GM23338 (cell line): ENCODE measurements at regions not wholly inside any gene's neighbourhood (a gene's known extent, or its start where the extent isn't known, plus 50 kb on each side); places are given as distances from the start of the nearest gene placed in this dataset.
A peak's percentile ranks its signal among the peaks of the same experiment; 100 is the strongest.

Experiments used
- ATAC-seq: fragments of 200-7000 bp; cut with Tn5 transposase; 3 replicates; pipeline ENCODE4 v1.9.1; 2020
- DNase-seq: peaks from one replicate; pipeline ENCODE4 v3.0.0-alpha.2; 2015; ENCODE audit warnings: low spot score
- H2AFZ ChIP-seq: fragments of 200-600 bp; sonication (generic); 2 replicates; pipeline ENCODE4 v1.8.0; 2016; ENCODE audit warnings: antibody characterized with exemption, mild to moderate bottlenecking, moderate library complexity
- H3F3A ChIP-seq: fragments of 200-600 bp; sonication (generic); replicated peaks from 2 replicates; pipeline ENCODE4 v1.8.0; 2017; ENCODE audit warnings: antibody characterized with exemption, mixed run types, low read depth
- H3K27ac ChIP-seq: fragments of 200-600 bp; sonication (generic); 2 replicates; pipeline ENCODE4 v1.6.1; 2016; ENCODE audit warnings: low read depth
- H3K27me3 ChIP-seq: fragments of 200-600 bp; sonication (generic); 2 replicates; pipeline ENCODE4 v1.8.0; 2016; ENCODE audit warnings: mild to moderate bottlenecking, mixed run types, moderate library complexity; ENCODE audit not compliant: insufficient read depth
- H3K36me3 ChIP-seq: fragments of 200-600 bp; sonication (generic); 2 replicates; pipeline ENCODE4 v1.8.0; 2016; ENCODE audit warnings: mild to moderate bottlenecking; ENCODE audit not compliant: insufficient read depth
- H3K4me1 ChIP-seq: fragments of 200-600 bp; sonication (generic); 2 replicates; pipeline ENCODE4 v1.8.0; 2016; ENCODE audit warnings: mild to moderate bottlenecking, moderate library complexity; ENCODE audit not compliant: insufficient read depth
- H3K4me2 ChIP-seq: fragments of 200-600 bp; sonication (generic); 2 replicates; pipeline ENCODE4 v1.7.1; 2017; ENCODE audit warnings: mixed run types
- H3K4me3 ChIP-seq: fragments of 200-600 bp; sonication (generic); 2 replicates; pipeline ENCODE4 v1.6.1; 2016; ENCODE audit warnings: mixed run types
- H3K79me2 ChIP-seq: fragments of 200-600 bp; sonication (generic); replicated peaks from 2 replicates; pipeline ENCODE4 v1.8.0; 2017; ENCODE audit warnings: mild to moderate bottlenecking; ENCODE audit not compliant: insufficient read depth
- H3K9me2 ChIP-seq: fragments of 200-600 bp; sonication (generic); 2 replicates; pipeline ENCODE4 v1.8.0; 2017; ENCODE audit not compliant: insufficient read depth
- H4K20me1 ChIP-seq: fragments of 200-600 bp; sonication (generic); replicated peaks from 2 replicates; pipeline ENCODE4 v1.8.0; 2017; ENCODE audit warnings: mild to moderate bottlenecking; ENCODE audit not compliant: insufficient read depth
- H3K27ac Mint-ChIP-seq: 2 replicates; pipeline ENCODE4 v1.8.0; 2020; ENCODE audit warnings: inconsistent platforms, mild to moderate bottlenecking, moderate library complexity, mixed read lengths
- H3K27me3 Mint-ChIP-seq: 3 replicates; pipeline ENCODE4 v1.8.0; 2022; ENCODE audit warnings: low read depth, mild to moderate bottlenecking, moderate library complexity, mixed read lengths, inconsistent platforms; ENCODE audit not compliant: insufficient read depth, poor library complexity
- H3K36me3 Mint-ChIP-seq: 3 replicates; pipeline ENCODE4 v1.8.0; 2021; ENCODE audit warnings: low read depth, mild to moderate bottlenecking, inconsistent platforms, moderate library complexity, mixed read lengths
- H3K4me1 Mint-ChIP-seq: 3 replicates; pipeline ENCODE4 v1.8.0; 2020; ENCODE audit warnings: mild to moderate bottlenecking, inconsistent platforms, mixed read lengths
- H3K4me3 Mint-ChIP-seq: 3 replicates; pipeline ENCODE4 v1.8.0; 2021; ENCODE audit warnings: moderate library complexity, mild to moderate bottlenecking, inconsistent platforms, mixed read lengths
- H3K9me3 Mint-ChIP-seq: 3 replicates; pipeline ENCODE4 v1.8.0; 2020; ENCODE audit warnings: moderate library complexity, mild to moderate bottlenecking, inconsistent platforms, mixed read lengths
- CREB1 ChIP-seq: fragments of 250-450 bp; sonication (Bioruptor Pico); IDR thresholded peaks from 2 replicates; pipeline ENCODE4 v1.5.0; 2020; ENCODE audit warnings: low read depth, mild to moderate bottlenecking, moderate library complexity
- CTCF ChIP-seq, 2 experiments: fragments of 200-600 bp in 1 of 2; sonication (generic) in 1 of 2; conservative IDR thresholded peaks; 2 replicates each; pipeline versions ENCODE4 v1.5.1 to v1.6.1; 2016 to 2017; ENCODE audit warnings: antibody characterized with exemption in 2 of 2, low read depth in 2 of 2, mild to moderate bottlenecking in 2 of 2, moderate library complexity in 1 of 2
- ETS1 ChIP-seq: IDR thresholded peaks from 2 replicates; pipeline ENCODE4 v1.6.1; 2016; ENCODE audit warnings: antibody characterized with exemption
- EZH2 ChIP-seq: fragments of 200-600 bp; sonication (generic); IDR thresholded peaks from one replicate; pipeline ENCODE4 v1.8.0; 2017; ENCODE audit warnings: antibody characterized with exemption, mild to moderate bottlenecking, low read depth; ENCODE audit not compliant: unreplicated experiment
- EZH2phosphoT487 ChIP-seq: fragments of 200-600 bp; sonication (generic); IDR thresholded peaks from one replicate; pipeline ENCODE4 v1.8.1; 2018; ENCODE audit warnings: antibody characterized with exemption; ENCODE audit not compliant: unreplicated experiment
- JUNB ChIP-seq: IDR thresholded peaks from one replicate; pipeline ENCODE4 v1.6.1; 2016; ENCODE audit warnings: antibody characterized with exemption; ENCODE audit not compliant: unreplicated experiment
- NANOG ChIP-seq: IDR thresholded peaks from 2 replicates; pipeline ENCODE4 v1.6.1; 2016; ENCODE audit warnings: antibody characterized with exemption, borderline replicate concordance
- POLR2AphosphoS5 ChIP-seq: IDR thresholded peaks from 2 replicates; pipeline ENCODE4 v1.6.1; 2016; ENCODE audit warnings: antibody characterized with exemption, low read depth
- REST ChIP-seq: IDR thresholded peaks from one replicate; pipeline ENCODE4 v1.6.1; 2018; ENCODE audit warnings: antibody characterized with exemption; ENCODE audit not compliant: unreplicated experiment
- STAT1 ChIP-seq: IDR thresholded peaks from one replicate; pipeline ENCODE4 v1.6.1; 2016; ENCODE audit warnings: antibody characterized with exemption; ENCODE audit not compliant: unreplicated experiment
- ZNF114 ChIP-seq: fragments of 250-450 bp; sonication (Bioruptor Pico); IDR thresholded peaks from 2 replicates; pipeline ENCODE4 v1.5.0; 2020; ENCODE audit warnings: mild to moderate bottlenecking, moderate library complexity
- ZNF331 ChIP-seq: fragments of 250-450 bp; sonication (Bioruptor Pico); IDR thresholded peaks from 2 replicates; pipeline ENCODE4 v1.5.0; 2020; ENCODE audit warnings: low read depth, mild to moderate bottlenecking, moderate library complexity
- ZNF462 ChIP-seq: fragments of 250-450 bp; sonication (Bioruptor Pico); IDR thresholded peaks from 2 replicates; pipeline ENCODE4 v1.5.0; 2020; ENCODE audit warnings: mild to moderate bottlenecking, moderate library complexity

DNA sequence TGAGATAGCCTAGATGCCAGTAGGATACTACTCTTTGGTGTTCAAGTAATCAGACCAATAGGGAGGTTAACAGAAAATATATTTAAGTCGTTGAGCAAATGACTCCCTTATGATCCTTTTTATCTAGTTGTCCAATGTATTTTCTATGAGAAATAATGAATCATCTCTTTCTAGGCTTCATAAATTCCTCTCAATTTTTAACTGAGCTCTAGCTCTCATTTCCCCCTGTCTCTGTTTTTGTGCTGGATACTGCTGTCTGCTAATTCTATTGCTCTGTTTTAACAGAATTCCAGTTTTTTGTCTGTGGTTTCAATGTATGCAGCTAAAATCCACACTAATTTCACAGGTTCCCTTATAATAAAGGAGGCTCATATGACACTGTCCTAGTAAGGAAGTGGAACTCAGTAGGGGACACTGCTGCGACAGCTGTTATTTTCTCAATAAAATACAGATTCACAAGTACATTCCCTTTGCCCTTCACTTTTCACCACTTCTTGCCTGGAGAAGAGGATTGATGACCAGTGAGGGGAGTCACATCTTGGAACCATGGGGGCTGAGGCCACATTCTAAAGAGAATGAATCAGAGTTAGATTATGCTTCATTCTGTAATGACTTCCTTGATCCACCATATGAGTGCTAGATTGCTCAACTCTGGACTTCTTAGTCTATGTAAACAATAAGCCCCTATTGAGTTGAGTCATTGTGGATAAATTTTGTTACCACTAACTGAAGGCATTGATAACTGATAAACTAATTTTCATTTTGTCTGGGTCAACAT lies 558.7 kb upstream of the KCNMB2 start:
- Histone ChIP-seq H3F3A (no peaks in the 10 kb centered on the region), H3K9me2 (no peaks in the 10 kb centered on the region), H3K79me2 (no peaks in the 10 kb centered on the region), H3K27me3 (no peaks in the 10 kb centered on the region), H3K4me1 (no peaks in the 10 kb centered on the region), H2AFZ (peak overlapping the region; percentile 32; the same call in 1 of the 2 replicates), H3K4me3 (no peak overlapping the region), H3K4me2 (no peak overlapping the region), H3K36me3 (no peaks in the 10 kb centered on the region), H4K20me1 (no peaks in the 10 kb centered on the region), H3K27ac (no peak overlapping the region)
- Mint-ChIP-seq H3K27me3 (no peaks in the 10 kb centered on the region), H3K9me3 (no peaks in the 10 kb centered on the region), H3K36me3 (no peaks in the 10 kb centered on the region), H3K4me1 (no peaks in the 10 kb centered on the region), H3K4me3 (no peak overlapping the region), H3K27ac (no peak overlapping the region)
- no peak for ATAC-seq
- no peak for TF ChIP-seq POLR2AphosphoS5
- TF ChIP-seq JUNB = no peak
- TF ChIP-seq STAT1 = no peak
- TF ChIP-seq ZNF114 (CRISPR knock-in tag) = no peak
- no peak for TF ChIP-seq ETS1
- no peak for TF ChIP-seq EZH2
- no peak for TF ChIP-seq CTCF (conservative IDR thresholded peaks at IDR 0.05; ENCODE audit: low read depth in 2 of 2)
- TF ChIP-seq REST = no peak
- TF ChIP-seq ZNF462 (CRISPR knock-in tag) = no peak
- no peak for TF ChIP-seq ZNF331 (CRISPR knock-in tag)
- TF ChIP-seq CREB1 (CRISPR knock-in tag) = no peak
- no peak for TF ChIP-seq EZH2phosphoT487
- no peak for TF ChIP-seq NANOG
- DNase-seq = no peak
